Retinal pigment epithelial cell (primary cell): ENCODE measurements at regions not wholly inside any gene's neighbourhood (a gene's known extent, or its start where the extent isn't known, plus 50 kb on each side); places are given as distances from the start of the nearest gene placed in this dataset.

Experiments used
- DNase-seq: peaks from one replicate; pipeline ENCODE4 v3.0.0-alpha.2; 2010; ENCODE audit warnings: low read depth
- H3K4me3 ChIP-seq: 2 replicates; pipeline ENCODE4 v1.5.1; 2011; ENCODE audit warnings: mild to moderate bottlenecking, low read length, control low read depth, moderate library complexity
- TF ChIP-seq, protein P1 (sequence below): conservative IDR thresholded peaks from 2 replicates; pipeline ENCODE4 v1.5.1; 2011; ENCODE audit warnings: low read depth, low read length, control low read depth, inconsistent platforms

DNA sequence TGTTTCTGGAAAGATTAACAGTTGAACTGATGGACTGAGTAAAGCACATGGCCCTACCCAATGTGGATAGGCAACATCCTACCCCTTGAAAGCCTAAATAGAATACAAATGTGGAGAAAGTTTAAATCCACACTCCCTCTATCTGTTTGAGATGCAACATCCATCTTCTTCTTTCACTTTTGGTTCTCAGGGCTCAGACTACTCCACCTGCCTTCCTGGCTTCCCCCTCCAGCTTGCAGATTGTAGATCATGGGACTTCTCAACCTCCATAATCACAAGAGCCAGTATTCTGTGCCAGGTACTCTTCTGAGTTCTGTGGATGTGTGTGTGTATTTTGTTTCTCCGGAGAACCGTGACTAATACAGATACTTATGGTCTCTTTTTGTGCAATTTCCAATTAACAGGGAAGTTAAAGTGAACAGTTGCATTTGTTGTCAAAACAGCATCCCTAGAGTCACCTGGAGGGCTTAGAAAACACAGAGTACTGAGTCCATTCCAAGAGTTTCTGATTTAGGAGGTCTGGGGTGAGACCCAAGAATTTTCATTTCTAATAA, 590.3 kb upstream of the MIR17HG start:
- H3K4me3 ChIP-seq, result no peak overlapping the region
- DNase-seq, result peak; percentile 28
- TF ChIP-seq, protein P1, sequence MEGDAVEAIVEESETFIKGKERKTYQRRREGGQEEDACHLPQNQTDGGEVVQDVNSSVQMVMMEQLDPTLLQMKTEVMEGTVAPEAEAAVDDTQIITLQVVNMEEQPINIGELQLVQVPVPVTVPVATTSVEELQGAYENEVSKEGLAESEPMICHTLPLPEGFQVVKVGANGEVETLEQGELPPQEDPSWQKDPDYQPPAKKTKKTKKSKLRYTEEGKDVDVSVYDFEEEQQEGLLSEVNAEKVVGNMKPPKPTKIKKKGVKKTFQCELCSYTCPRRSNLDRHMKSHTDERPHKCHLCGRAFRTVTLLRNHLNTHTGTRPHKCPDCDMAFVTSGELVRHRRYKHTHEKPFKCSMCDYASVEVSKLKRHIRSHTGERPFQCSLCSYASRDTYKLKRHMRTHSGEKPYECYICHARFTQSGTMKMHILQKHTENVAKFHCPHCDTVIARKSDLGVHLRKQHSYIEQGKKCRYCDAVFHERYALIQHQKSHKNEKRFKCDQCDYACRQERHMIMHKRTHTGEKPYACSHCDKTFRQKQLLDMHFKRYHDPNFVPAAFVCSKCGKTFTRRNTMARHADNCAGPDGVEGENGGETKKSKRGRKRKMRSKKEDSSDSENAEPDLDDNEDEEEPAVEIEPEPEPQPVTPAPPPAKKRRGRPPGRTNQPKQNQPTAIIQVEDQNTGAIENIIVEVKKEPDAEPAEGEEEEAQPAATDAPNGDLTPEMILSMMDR, result no peak

DNA sequence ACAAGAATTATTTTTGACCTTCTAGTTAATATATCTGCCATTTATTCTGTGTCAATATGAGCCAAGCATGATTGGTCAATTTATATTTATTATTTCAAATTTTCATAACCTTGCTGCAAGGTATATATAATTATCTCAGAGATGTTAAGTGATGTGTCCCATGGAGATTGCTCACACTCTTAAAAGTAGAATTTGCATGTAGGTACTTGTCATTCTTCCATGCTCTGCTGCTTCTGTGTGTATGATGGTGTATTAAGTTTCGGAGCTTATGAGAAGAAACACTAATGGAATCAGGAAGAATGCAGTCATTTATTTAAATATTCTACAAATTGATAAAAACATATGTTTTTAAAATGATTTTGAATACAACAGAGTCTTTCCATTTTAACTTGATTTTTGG, 586.8 kb upstream of the MIR17HG start:
- H3K4me3 ChIP-seq, result no peak overlapping the region
- DNase-seq, result no peak
- TF ChIP-seq, protein P1, result no peak

DNA sequence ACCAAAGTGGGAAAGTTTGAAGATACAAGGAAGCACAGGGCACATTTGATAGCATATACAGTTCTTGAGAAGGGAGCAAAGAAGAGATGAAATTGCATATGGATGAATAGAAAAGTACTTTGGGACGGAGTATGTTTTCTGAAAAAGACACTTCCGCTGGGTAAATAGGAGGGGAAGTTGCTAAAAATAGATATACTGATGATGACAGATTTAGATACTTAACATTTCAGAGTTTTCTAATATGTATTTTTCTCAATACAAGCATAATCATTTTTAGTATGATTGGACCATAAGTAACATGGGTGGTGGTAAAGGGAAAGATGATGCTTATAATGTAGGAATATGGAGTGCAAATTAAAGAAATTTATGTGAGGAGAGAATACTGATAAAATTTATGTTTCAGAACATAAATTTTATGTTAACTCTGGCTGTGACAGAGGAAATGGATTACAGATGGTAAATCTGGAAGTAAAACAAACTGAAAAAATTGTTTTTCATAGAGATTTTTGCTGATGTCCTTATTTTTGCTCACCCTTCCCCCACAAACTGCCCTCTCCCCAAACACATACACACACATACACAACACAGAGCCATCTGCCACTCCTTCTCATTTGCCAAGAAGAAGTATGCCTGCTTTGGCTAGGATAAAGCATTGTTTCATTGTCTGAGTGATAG, 583.9 kb upstream of the MIR17HG start:
- no peak for DNase-seq
- no peak overlapping the region for H3K4me3 ChIP-seq
- TF ChIP-seq, protein P1, result no peak

DNA sequence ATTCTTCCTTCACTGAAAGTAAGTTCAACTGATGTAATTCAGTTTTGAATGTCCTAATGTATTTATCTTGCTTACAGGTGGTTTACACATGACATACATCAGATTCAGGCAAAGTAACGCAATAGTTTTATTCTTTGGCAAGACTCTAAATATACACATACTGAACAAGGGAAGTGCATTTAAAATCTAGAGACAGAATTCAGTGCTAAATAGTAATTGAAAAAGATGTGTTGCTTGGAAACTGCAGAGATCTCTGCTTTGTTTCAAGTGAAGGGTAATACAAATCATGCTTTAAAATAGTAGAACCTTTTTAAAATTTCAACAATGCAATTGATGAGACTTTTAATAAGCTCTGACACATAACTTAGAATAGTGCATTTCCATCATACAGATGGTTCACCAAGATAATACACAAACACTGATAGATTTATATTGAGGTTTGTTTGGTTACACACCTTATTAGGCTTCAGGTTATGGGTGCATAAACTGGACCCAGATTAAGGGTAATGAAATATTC, 581.0 kb upstream of the MIR17HG start:
- H3K4me3 ChIP-seq, result no peak overlapping the region
- TF ChIP-seq, protein P1, result no peak
- DNase-seq, result no peak

- DNase-seq, result no peak
- TF ChIP-seq, protein P1, result no peak
- no peak overlapping the region for H3K4me3 ChIP-seq
Observed at GRCh38 chr13:90768116-90768515, 579.4 kb upstream of the MIR17HG start.

GRCh38 chr13:90769387-90769786, 578.1 kb upstream of the MIR17HG start:
- no peak for DNase-seq
- TF ChIP-seq, protein P1, result no peak
- H3K4me3 ChIP-seq, result no peak overlapping the region

DNA sequence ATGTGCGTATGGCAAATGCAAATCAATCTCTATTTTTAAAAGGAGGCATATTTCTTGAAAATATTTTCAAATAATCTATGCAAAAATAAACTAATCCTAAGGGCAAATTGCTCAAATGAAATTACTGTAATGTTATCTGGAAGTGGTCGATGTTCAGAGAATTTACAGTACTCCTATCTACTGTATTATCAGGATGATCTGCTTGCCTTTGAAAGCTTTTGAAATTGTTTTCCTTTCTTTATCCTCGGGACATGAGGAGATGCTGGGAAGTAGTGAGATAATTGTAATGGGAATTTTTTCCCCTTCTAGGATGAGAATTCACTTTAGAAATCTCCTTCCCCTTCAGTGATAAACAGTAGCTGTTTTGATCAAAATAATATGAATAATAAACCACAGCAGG, 577.2 kb upstream of the MIR17HG start:
- TF ChIP-seq, protein P1, result no peak
- no peak overlapping the region for H3K4me3 ChIP-seq
- DNase-seq, result no peak
